Superior temporal gyrus (tissue), 1 donor: ENCODE measurements at regions not wholly inside any gene's neighbourhood (a gene's known extent, or its start where the extent isn't known, plus 50 kb on each side); places are given as distances from the start of the nearest gene placed in this dataset.
A peak's percentile ranks its signal among the peaks of the same experiment; 100 is the strongest.

ENCODE experiments used
- DNase-seq: peaks from one replicate; pipeline ENCODE4 v3.0.0-alpha.2; 2016; ENCODE audit errors: extremely low spot score

GRCh38 chr6:164322533-164322932 lies 908.0 kb downstream of the QKI start:
- DNase-seq = no peak

- no peak for DNase-seq
These were observed 906.8 kb downstream of the QKI start for GRCh38 chr6:164321297-164321696.

GRCh38 chr6:164315376-164315775 lies 900.9 kb downstream of the QKI start:
- DNase-seq = no peak

GRCh38 chr6:164308339-164308738 lies 893.8 kb downstream of the QKI start:
- no peak for DNase-seq

GRCh38 chr6:164303102-164303964 lies 888.8 kb downstream of the QKI start:
- DNase-seq = no peak

- DNase-seq = no peak
These were observed 881.9 kb downstream of the QKI start for GRCh38 chr6:164296411-164296810.

GRCh38 chr6:164294047-164294784 lies 879.7 kb downstream of the QKI start:
- DNase-seq = no peak

- no peak for DNase-seq
These were observed 876.7 kb downstream of the QKI start for GRCh38 chr6:164291224-164291623.

GRCh38 chr6:164290101-164290500 lies 875.6 kb downstream of the QKI start:
- no peak for DNase-seq

- no peak for DNase-seq
These were observed 871.5 kb downstream of the QKI start for GRCh38 chr6:164286011-164286410.

GRCh38 chr6:164283574-164283973 lies 869.1 kb downstream of the QKI start:
- no peak for DNase-seq

- no peak for DNase-seq
These were observed 861.7 kb downstream of the QKI start for GRCh38 chr6:164276211-164276610.

GRCh38 chr6:164275773-164276172 lies 861.3 kb downstream of the QKI start:
- no peak for DNase-seq

GRCh38 chr6:164274493-164274892 lies 860.0 kb downstream of the QKI start:
- DNase-seq = no peak

GRCh38 chr6:164273491-164273890 lies 859.0 kb downstream of the QKI start:
- no peak for DNase-seq

GRCh38 chr6:164266851-164267250 lies 852.3 kb downstream of the QKI start:
- no peak for DNase-seq

GRCh38 chr6:164262348-164262747 lies 847.8 kb downstream of the QKI start:
- DNase-seq = no peak

- DNase-seq = peak; percentile 21
These were observed 843.9 kb downstream of the QKI start for GRCh38 chr6:164258421-164258820.

- DNase-seq = no peak
These were observed 838.4 kb downstream of the QKI start for GRCh38 chr6:164252948-164253347.

- DNase-seq = no peak
These were observed 837.8 kb downstream of the QKI start for GRCh38 chr6:164252291-164252690.

- DNase-seq = peak; percentile 64
These were observed 832.6 kb downstream of the QKI start for GRCh38 chr6:164247106-164247505.

- DNase-seq = no peak
These were observed 831.6 kb downstream of the QKI start for GRCh38 chr6:164246082-164246481.

GRCh38 chr6:164243949-164244348 lies 829.4 kb downstream of the QKI start:
- DNase-seq = no peak
